IMR-90 (cell line): ENCODE measurements at regions not wholly inside any gene's neighbourhood (a gene's known extent, or its start where the extent isn't known, plus 50 kb on each side); places are given as distances from the start of the nearest gene placed in this dataset.

Experiments used
- ATAC-seq: fragments of 200-7000 bp; cut with Tn5 transposase; 2 replicates; pipeline ENCODE4 v1.9.1; 2020; ENCODE audit warnings: low read depth, mild to moderate bottlenecking, moderate library complexity
- BruUV-seq: library from RNA; stranded (reverse); fragments of 400-500 nt; replicated peaks from 2 replicates; lab custom pipeline; 2021; lab: Mats Ljungman, UMichigan
- CTCF ChIA-PET: fragments of 300-600 bp; formaldehyde crosslinking; extraction: SDS; loops from one replicate; lab custom pipeline; 2021; ENCODE audit warnings: antibody characterized with exemption; lab: Yijun Ruan, JAX
- POLR2A ChIA-PET: fragments of 300-600 bp; sonication (Branson Sonifier 250); formaldehyde crosslinking; loops from one replicate; lab custom pipeline; 2022; ENCODE audit warnings: antibody characterized with exemption; ENCODE audit not compliant: unreplicated experiment; lab: Charles Lee
- DNase-seq: peaks from one replicate; pipeline ENCODE4 v3.0.0; 2013
- H2AFZ ChIP-seq: replicated peaks from 2 replicates; pipeline ENCODE3; 2013; ENCODE audit warnings: low read length, mild to moderate bottlenecking; ENCODE audit not compliant: poor library complexity
- H2AK5ac ChIP-seq: 2 replicates; pipeline ENCODE4 v1.6.1; 2013; ENCODE audit warnings: low read depth, low read length, inconsistent platforms
- H2AK9ac ChIP-seq: replicated peaks from 2 replicates; pipeline ENCODE3; 2013; ENCODE audit warnings: mild to moderate bottlenecking, low read depth, low read length, moderate library complexity; ENCODE audit not compliant: poor library complexity
- H2BK120ac ChIP-seq: 2 replicates; pipeline ENCODE4 v1.6.1; 2013; ENCODE audit warnings: low read depth, low read length, inconsistent platforms
- H2BK15ac ChIP-seq: 3 replicates; pipeline ENCODE4 v1.6.1; 2013; ENCODE audit warnings: low read depth, low read length, inconsistent platforms
- H2BK20ac ChIP-seq: 2 replicates; pipeline ENCODE4 v1.6.1; 2013; ENCODE audit warnings: low read depth, mild to moderate bottlenecking, inconsistent platforms, low read length, moderate library complexity
- H2BK5ac ChIP-seq: 2 replicates; pipeline ENCODE4 v1.6.1; 2013; ENCODE audit warnings: mild to moderate bottlenecking, low read depth, low read length, inconsistent platforms; ENCODE audit not compliant: poor library complexity, severe bottlenecking
- H3K14ac ChIP-seq: replicated peaks from 2 replicates; pipeline ENCODE4 v1.6.1; 2013; ENCODE audit warnings: low read depth, low read length, inconsistent platforms
- H3K18ac ChIP-seq: 2 replicates; pipeline ENCODE4 v1.6.1; 2013; ENCODE audit warnings: low read depth, low read length, control low read depth
- H3K23ac ChIP-seq: 2 replicates; pipeline ENCODE4 v1.6.1; 2013; ENCODE audit warnings: low read depth, low read length, inconsistent platforms
- H3K27ac ChIP-seq: 2 replicates; pipeline ENCODE4 v1.5.1; 2013; ENCODE audit warnings: mild to moderate bottlenecking, control low read depth, low read length; ENCODE audit not compliant: insufficient read depth
- H3K27me3 ChIP-seq: 2 replicates; pipeline ENCODE4 v1.6.1; 2013; ENCODE audit warnings: low read length; ENCODE audit not compliant: control insufficient read depth, insufficient read depth
- H3K36me3 ChIP-seq: 2 replicates; pipeline ENCODE4 v1.6.1; 2013; ENCODE audit warnings: low read length, mixed read lengths; ENCODE audit not compliant: control insufficient read depth, insufficient read depth
- H3K4ac ChIP-seq: 2 replicates; pipeline ENCODE4 v1.6.1; 2013; ENCODE audit warnings: low read depth, low read length, inconsistent platforms
- H3K4me1 ChIP-seq: 2 replicates; pipeline ENCODE4 v1.6.1; 2013; ENCODE audit warnings: low read length, mixed read lengths; ENCODE audit not compliant: control insufficient read depth, insufficient read depth
- H3K4me2 ChIP-seq: 2 replicates; pipeline ENCODE4 v1.6.1; 2013; ENCODE audit warnings: low read depth, mild to moderate bottlenecking, control low read depth, low read length, moderate library complexity
- H3K4me3 ChIP-seq: 2 replicates; pipeline ENCODE4 v1.5.1; 2013; ENCODE audit warnings: low read depth, mild to moderate bottlenecking, control low read depth, low read length, moderate library complexity; ENCODE audit not compliant: insufficient read depth
- H3K56ac ChIP-seq: 2 replicates; pipeline ENCODE4 v1.6.1; 2013; ENCODE audit warnings: low read length, inconsistent platforms; ENCODE audit not compliant: insufficient read depth; ENCODE audit errors: extremely low read depth
- H3K79me1 ChIP-seq, 2 experiments: 2 replicates each; pipeline ENCODE4 v1.6.1; 2013; ENCODE audit warnings: low read length in 2 of 2, inconsistent platforms in 1 of 2, low read depth in 1 of 2
- H3K9ac ChIP-seq: 2 replicates; pipeline ENCODE4 v1.6.1; 2013; ENCODE audit warnings: low read depth, low read length, control low read depth
- H3K9me1 ChIP-seq: 2 replicates; pipeline ENCODE4 v1.6.1; 2013; ENCODE audit warnings: low read length, inconsistent platforms; ENCODE audit not compliant: insufficient read depth
- H3K9me3 ChIP-seq: 2 replicates; pipeline ENCODE4 v1.6.1; 2013; ENCODE audit warnings: low read length; ENCODE audit not compliant: control insufficient read depth, insufficient read depth
- H4K20me1 ChIP-seq: 2 replicates; pipeline ENCODE4 v1.6.1; 2013; ENCODE audit warnings: low read length, inconsistent platforms; ENCODE audit not compliant: insufficient read depth
- H4K5ac ChIP-seq: 2 replicates; pipeline ENCODE4 v1.6.1; 2013; ENCODE audit warnings: mild to moderate bottlenecking, low read depth, low read length, control low read depth
- H4K8ac ChIP-seq, 2 experiments: 2 replicates each; pipeline ENCODE4 v1.6.1; 2013; ENCODE audit warnings: low read depth in 2 of 2, low read length in 2 of 2, control low read depth in 1 of 2, inconsistent platforms in 1 of 2
- H4K91ac ChIP-seq: 2 replicates; pipeline ENCODE4 v1.6.1; 2013; ENCODE audit warnings: low read depth, low read length, inconsistent platforms; ENCODE audit not compliant: insufficient read depth
- BHLHE40 ChIP-seq: fragments of 150-350 bp; IDR thresholded peaks from 2 replicates; pipeline ENCODE4 v1.6.1; 2016; ENCODE audit warnings: mild to moderate bottlenecking, low read depth, low read length
- CEBPB ChIP-seq: IDR thresholded peaks from 2 replicates; pipeline ENCODE4 v1.6.1; 2012; ENCODE audit warnings: low read depth, low read length, improper control_type of control experiment
- FOS ChIP-seq: fragments of 150-350 bp; IDR thresholded peaks from 2 replicates; pipeline ENCODE4 v1.6.1; 2016; ENCODE audit warnings: low read depth, low read length
- MAFK ChIP-seq: IDR thresholded peaks from 2 replicates; pipeline ENCODE4 v1.6.1; 2012; ENCODE audit warnings: low read depth, low read length, improper control_type of control experiment
- MAZ ChIP-seq: IDR thresholded peaks from 2 replicates; pipeline ENCODE4 v1.6.1; 2012; ENCODE audit warnings: low read depth, mild to moderate bottlenecking, low read length, improper control_type of control experiment, moderate library complexity, borderline replicate concordance
- MXI1 ChIP-seq: IDR thresholded peaks from 2 replicates; pipeline ENCODE4 v1.6.1; 2012; ENCODE audit warnings: low read depth, mild to moderate bottlenecking, low read length, moderate library complexity, borderline replicate concordance
- RAD21 ChIP-seq: IDR thresholded peaks from 2 replicates; pipeline ENCODE4 v1.6.1; 2012; ENCODE audit warnings: low read length, improper control_type of control experiment
- RCOR1 ChIP-seq: IDR thresholded peaks from 2 replicates; pipeline ENCODE4 v1.6.1; 2012; ENCODE audit warnings: mild to moderate bottlenecking, low read length, improper control_type of control experiment; ENCODE audit not compliant: insufficient replicate concordance
- RFX5 ChIP-seq: IDR thresholded peaks from 2 replicates; pipeline ENCODE4 v1.8.0; 2012; ENCODE audit warnings: low read depth, mild to moderate bottlenecking, low read length, moderate library complexity
- USF2 ChIP-seq: fragments of 150-350 bp; IDR thresholded peaks from 2 replicates; pipeline ENCODE4 v1.6.1; 2017; ENCODE audit warnings: mild to moderate bottlenecking, antibody characterized with exemption, low read length, low read depth
- WGBS, 2 experiments: methylation state at CpG; one replicate each; pipeline versions ENCODE4 v1.1.5 to v1.1.7; 2013; ENCODE audit warnings: missing lambda C conversion rate in 2 of 2; ENCODE audit not compliant: insufficient read length in 1 of 2; ENCODE audit errors: extremely low coverage in 2 of 2; 5-methylcytosine and 5-hydroxymethylcytosine counted together
- dilution Hi-C: fragments of 300-500 bp; cut with HindIII; formaldehyde crosslinking; loops from one replicate; pipeline ENCODE4 v1.14.3; 2018; ENCODE audit warnings: low sequenced_read_pairs; ENCODE audit not compliant: unreplicated experiment
- in situ Hi-C: fragments of 300-500 bp; cut with MboI; formaldehyde crosslinking; loops from 3 replicates; pipeline ENCODE4 v1.14.3; 2019; ENCODE audit warnings: low sequenced_read_pairs, inconsistent platforms, mixed read lengths
- intact Hi-C: fragments of 100-400 bp; cut with micrococcal nuclease; formaldehyde crosslinking; loops from 2 replicates; pipeline ENCODE4 v1.10.0; 2022
- TF ChIP-seq, protein P1 (sequence below): fragments of 150-350 bp; IDR thresholded peaks from 2 replicates; pipeline ENCODE4 v1.6.1; 2016; ENCODE audit warnings: low read depth, mild to moderate bottlenecking, low read length, moderate library complexity, borderline replicate concordance
- TF ChIP-seq, protein P2 (sequence below): conservative IDR thresholded peaks from 2 replicates; pipeline ENCODE4 v1.5.1; 2012; ENCODE audit warnings: mild to moderate bottlenecking, low read depth, low read length, improper control_type of control experiment

- 100% methylated on average over 1 of the region's 2 CpGs; no CpG with 5 or more reads in 1 of the 2 experiments for WGBS, 2 experiments
- H2AK5ac ChIP-seq: no peak overlapping the region
Observed at GRCh38 chr5:143664623-143665022, 147.3 kb upstream of the HMHB1 start.

More at GRCh38 chr5:143664623-143665022, 147.3 kb upstream of the HMHB1 start:
- Histone ChIP-seq H4K8ac (no peak overlapping the region), H3K9ac (no peak overlapping the region), H2BK15ac (no peak overlapping the region), H3K18ac (no peak overlapping the region), H3K36me3 (no peaks in the 10 kb centered on the region), H3K4me2 (no peak overlapping the region), H3K27me3 (no peaks in the 10 kb centered on the region), H4K20me1 (no peaks in the 10 kb centered on the region), H3K79me1 (no peaks in the 10 kb centered on the region), H2AK9ac (no peak overlapping the region), H4K5ac (no peak overlapping the region), H2AFZ (no peak overlapping the region), H3K4me1 (no peaks in the 10 kb centered on the region), H3K9me1 (no peaks in the 10 kb centered on the region), H3K9me3 (no peaks in the 10 kb centered on the region), H3K23ac (no peak overlapping the region), H3K4ac (no peak overlapping the region), H4K91ac (no peak overlapping the region), H2BK20ac (no peak overlapping the region), H3K14ac (no peak overlapping the region), H2BK5ac (no peak overlapping the region), H3K4me3 (no peak overlapping the region), H3K56ac (no peak overlapping the region), H3K27ac (no peak overlapping the region), H2BK120ac (no peak overlapping the region)
- in situ Hi-C loops: no loop called here
- ATAC-seq: no peak
- dilution Hi-C loops: no loop called here
- ChIA-PET POLR2A (no interaction called here), CTCF (no interaction called here)
- intact Hi-C loops: no loop called here
- DNase-seq: no peak
- TF ChIP-seq RFX5: no peak
- TF ChIP-seq CEBPB: no peak
- no peak for TF ChIP-seq USF2
- TF ChIP-seq RCOR1: no peak
- no peak for TF ChIP-seq BHLHE40
- TF ChIP-seq, protein P1, sequence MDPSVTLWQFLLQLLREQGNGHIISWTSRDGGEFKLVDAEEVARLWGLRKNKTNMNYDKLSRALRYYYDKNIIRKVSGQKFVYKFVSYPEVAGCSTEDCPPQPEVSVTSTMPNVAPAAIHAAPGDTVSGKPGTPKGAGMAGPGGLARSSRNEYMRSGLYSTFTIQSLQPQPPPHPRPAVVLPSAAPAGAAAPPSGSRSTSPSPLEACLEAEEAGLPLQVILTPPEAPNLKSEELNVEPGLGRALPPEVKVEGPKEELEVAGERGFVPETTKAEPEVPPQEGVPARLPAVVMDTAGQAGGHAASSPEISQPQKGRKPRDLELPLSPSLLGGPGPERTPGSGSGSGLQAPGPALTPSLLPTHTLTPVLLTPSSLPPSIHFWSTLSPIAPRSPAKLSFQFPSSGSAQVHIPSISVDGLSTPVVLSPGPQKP: no peak
- TF ChIP-seq, protein P2, sequence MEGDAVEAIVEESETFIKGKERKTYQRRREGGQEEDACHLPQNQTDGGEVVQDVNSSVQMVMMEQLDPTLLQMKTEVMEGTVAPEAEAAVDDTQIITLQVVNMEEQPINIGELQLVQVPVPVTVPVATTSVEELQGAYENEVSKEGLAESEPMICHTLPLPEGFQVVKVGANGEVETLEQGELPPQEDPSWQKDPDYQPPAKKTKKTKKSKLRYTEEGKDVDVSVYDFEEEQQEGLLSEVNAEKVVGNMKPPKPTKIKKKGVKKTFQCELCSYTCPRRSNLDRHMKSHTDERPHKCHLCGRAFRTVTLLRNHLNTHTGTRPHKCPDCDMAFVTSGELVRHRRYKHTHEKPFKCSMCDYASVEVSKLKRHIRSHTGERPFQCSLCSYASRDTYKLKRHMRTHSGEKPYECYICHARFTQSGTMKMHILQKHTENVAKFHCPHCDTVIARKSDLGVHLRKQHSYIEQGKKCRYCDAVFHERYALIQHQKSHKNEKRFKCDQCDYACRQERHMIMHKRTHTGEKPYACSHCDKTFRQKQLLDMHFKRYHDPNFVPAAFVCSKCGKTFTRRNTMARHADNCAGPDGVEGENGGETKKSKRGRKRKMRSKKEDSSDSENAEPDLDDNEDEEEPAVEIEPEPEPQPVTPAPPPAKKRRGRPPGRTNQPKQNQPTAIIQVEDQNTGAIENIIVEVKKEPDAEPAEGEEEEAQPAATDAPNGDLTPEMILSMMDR: no peak
- TF ChIP-seq MAFK: no peak
- no peak for TF ChIP-seq FOS
- TF ChIP-seq MXI1: no peak
- no peak for TF ChIP-seq MAZ
- TF ChIP-seq RAD21: no peak
- no TSS peak for BruUV-seq
